OCI-LY7 (cell line): ENCODE measurements at regions not wholly inside any gene's neighbourhood (a gene's known extent, or its start where the extent isn't known, plus 50 kb on each side); places are given as distances from the start of the nearest gene placed in this dataset.

Experiments used
- BruUV-seq: library from RNA; stranded (reverse); fragments of 400-500 nt; replicated peaks from 2 replicates; lab custom pipeline; 2021; lab: Mats Ljungman, UMichigan
- CTCF ChIA-PET: fragments of 300-600 bp; sonication (Branson Sonifier 250); formaldehyde crosslinking; loops from one replicate; lab custom pipeline; 2022; ENCODE audit warnings: antibody characterized with exemption; ENCODE audit not compliant: unreplicated experiment; lab: Charles Lee
- POLR2A ChIA-PET: fragments of 300-600 bp; sonication (Branson Sonifier 250); formaldehyde crosslinking; loops from one replicate; lab custom pipeline; 2022; ENCODE audit warnings: antibody characterized with exemption; lab: Charles Lee
- DNase-seq: peaks from one replicate; pipeline ENCODE4 v3.0.0-alpha.2; 2015; ENCODE audit warnings: low spot score
- H2AFZ ChIP-seq: fragments of 200-600 bp; sonication (generic), shearing (Covaris generic); 2 replicates; pipeline ENCODE4 v1.6.1; 2014; ENCODE audit warnings: mild to moderate bottlenecking, antibody characterized with exemption, low read length, moderate library complexity
- H3K27ac ChIP-seq: fragments of 200-600 bp; sonication (generic); 2 replicates; pipeline ENCODE4 v1.5.1; 2014; ENCODE audit warnings: mixed run types, low read depth, mild to moderate bottlenecking, moderate library complexity, low read length, inconsistent platforms; ENCODE audit not compliant: poor library complexity, severe bottlenecking
- H3K36me3 ChIP-seq: fragments of 200-600 bp; sonication (generic); 2 replicates; pipeline ENCODE4 v1.6.1; 2014; ENCODE audit warnings: mild to moderate bottlenecking, antibody characterized with exemption, low read length, moderate library complexity, mixed read lengths; ENCODE audit not compliant: insufficient read depth
- H3K4me1 ChIP-seq: fragments of 200-600 bp; sonication (generic); 2 replicates; pipeline ENCODE4 v1.5.1; 2014; ENCODE audit warnings: mild to moderate bottlenecking, low read length; ENCODE audit not compliant: insufficient read depth, poor library complexity, severe bottlenecking
- H3K4me2 ChIP-seq: fragments of 200-600 bp; sonication (generic); 2 replicates; pipeline ENCODE4 v1.6.1; 2014; ENCODE audit warnings: mild to moderate bottlenecking, low read length
- H3K4me3 ChIP-seq: fragments of 200-600 bp; sonication (generic); 2 replicates; pipeline ENCODE4 v1.5.1; 2014; ENCODE audit warnings: mild to moderate bottlenecking, low read depth, low read length; ENCODE audit not compliant: poor library complexity, severe bottlenecking
- H3K79me2 ChIP-seq: fragments of 200-600 bp; sonication (generic); 2 replicates; pipeline ENCODE4 v1.6.1; 2016; ENCODE audit warnings: low read depth, mild to moderate bottlenecking, low read length, moderate library complexity, mixed read lengths; ENCODE audit not compliant: insufficient read depth
- H3K9me2 ChIP-seq: fragments of 200-600 bp; sonication (generic); 2 replicates; pipeline ENCODE4 v1.6.1; 2016; ENCODE audit warnings: mild to moderate bottlenecking, low read length, mixed read lengths; ENCODE audit not compliant: insufficient read depth
- H3K9me3 ChIP-seq: fragments of 200-600 bp; sonication (generic); 2 replicates; pipeline ENCODE4 v1.6.1; 2014; ENCODE audit warnings: mild to moderate bottlenecking, mixed run types, low read length, mixed read lengths
- H4K20me1 ChIP-seq: fragments of 200-600 bp; sonication (generic); 2 replicates; pipeline ENCODE4 v1.6.1; 2014; ENCODE audit warnings: mild to moderate bottlenecking, antibody characterized with exemption, low read length, moderate library complexity, mixed read lengths; ENCODE audit not compliant: insufficient read depth
- CTCF ChIP-seq: fragments of 200-600 bp; sonication (generic); conservative IDR thresholded peaks from 2 replicates; pipeline ENCODE4 v1.5.1; 2014; ENCODE audit warnings: mild to moderate bottlenecking, antibody characterized with exemption, low read length, moderate library complexity, mixed read lengths
- EZH2phosphoT487 ChIP-seq: fragments of 200-600 bp; sonication (generic); IDR thresholded peaks from 2 replicates; pipeline ENCODE4 v1.6.1; 2018; ENCODE audit warnings: low read depth, borderline replicate concordance, mild to moderate bottlenecking, mixed run types, antibody characterized with exemption, low read length, moderate library complexity, mixed read lengths
- intact Hi-C: fragments of 100-400 bp; cut with micrococcal nuclease; formaldehyde crosslinking; loops from one replicate; pipeline ENCODE4 v1.10.0; 2022; ENCODE audit not compliant: unreplicated experiment

- no peak for TF ChIP-seq EZH2phosphoT487
- TF ChIP-seq CTCF = no peak
- Histone ChIP-seq H3K4me3 (no peak overlapping the region), H3K4me2 (no peak overlapping the region), H3K9me2 (no peaks in the 10 kb centered on the region), H3K9me3 (no peaks in the 10 kb centered on the region), H4K20me1 (no peaks in the 10 kb centered on the region), H2AFZ (no peak overlapping the region), H3K36me3 (no peaks in the 10 kb centered on the region), H3K27ac (no peak overlapping the region), H3K4me1 (no peaks in the 10 kb centered on the region), H3K79me2 (no peaks in the 10 kb centered on the region)
- DNase-seq = no peak
- CTCF ChIA-PET = no interaction called here
- POLR2A ChIA-PET = interaction anchor here (0.6 kb wide), 1 partner anchor 577 kb away, joined by 3 read pairs; no protein-coding TSS in a partner anchor
- intact Hi-C loops = no loop called here
- BruUV-seq = no TSS peak
Measured at GRCh38 chr13:71374471-71375049, 492.4 kb downstream of the DACH1 start.

- no peaks in the 10 kb centered on the region for H3K79me2 ChIP-seq
- H2AFZ ChIP-seq = no peak overlapping the region
- ChIA-PET CTCF (no interaction called here), POLR2A (no interaction called here)
- intact Hi-C loops = no loop called here
- no peak overlapping the region for H3K4me2 ChIP-seq
- H3K9me3 ChIP-seq = no peaks in the 10 kb centered on the region
- H4K20me1 ChIP-seq = no peaks in the 10 kb centered on the region
- no peak overlapping the region for H3K4me3 ChIP-seq
- no peak for TF ChIP-seq CTCF
- TF ChIP-seq EZH2phosphoT487 = no peak
- H3K36me3 ChIP-seq = no peaks in the 10 kb centered on the region
- H3K27ac ChIP-seq = no peak overlapping the region
- no TSS peak for BruUV-seq
- H3K9me2 ChIP-seq = no peaks in the 10 kb centered on the region
- H3K4me1 ChIP-seq = no peaks in the 10 kb centered on the region
- DNase-seq = no peak
Measured at GRCh38 chr13:71368336-71368735, 498.7 kb downstream of the DACH1 start.

GRCh38 chr13:71360041-71360440 lies 507.0 kb downstream of the DACH1 start:
- TF ChIP-seq EZH2phosphoT487 = no peak
- no peak for TF ChIP-seq CTCF
- Histone ChIP-seq H2AFZ (no peak overlapping the region), H3K27ac (no peak overlapping the region), H3K9me2 (no peaks in the 10 kb centered on the region), H3K4me1 (no peaks in the 10 kb centered on the region), H3K4me2 (no peak overlapping the region), H3K79me2 (no peaks in the 10 kb centered on the region), H4K20me1 (no peaks in the 10 kb centered on the region), H3K36me3 (no peaks in the 10 kb centered on the region), H3K4me3 (no peak overlapping the region), H3K9me3 (no peaks in the 10 kb centered on the region)
- ChIA-PET POLR2A (interaction anchor here (1.2 kb wide), 1 partner anchor 20 kb away, joined by 3 read pairs; no protein-coding TSS in a partner anchor), CTCF (no interaction called here)
- DNase-seq = no peak
- intact Hi-C loops = no loop called here
- BruUV-seq = no TSS peak
